Activated T-helper 9 cell treated with anti-CD3 and anti-CD28 coated beads, Interleukin-2, amount 50 U/mL, for 16 hours (primary cell): ENCODE measurements at regions not wholly inside any gene's neighbourhood (a gene's known extent, or its start where the extent isn't known, plus 50 kb on each side); places are given as distances from the start of the nearest gene placed in this dataset.
A peak's percentile ranks its signal among the peaks of the same experiment; 100 is the strongest.
"Not testable (repeated sequence)": the region's sequence is repeated elsewhere in the genome, so short reads cannot be mapped to it uniquely, and the experiment has no call there.

Experiments used
- DNase-seq: peaks from one replicate; pipeline ENCODE4 v3.0.0-alpha.2; 2020; ENCODE audit warnings: low read depth

GRCh38 chr22:22946131-22946530 lies 58.5 kb downstream of the IGLL5 start:
- no peak for DNase-seq

GRCh38 chr22:22948651-22949571 lies 61.3 kb downstream of the IGLL5 start:
- DNase-seq, result no peak

- no peak for DNase-seq
These were observed 62.3 kb downstream of the IGLL5 start for GRCh38 chr22:22949953-22950352.

GRCh38 chr22:22951035-22951434 lies 63.4 kb downstream of the IGLL5 start:
- DNase-seq, result no peak

- DNase-seq, result no peak
These were observed 65.1 kb downstream of the IGLL5 start for GRCh38 chr22:22952531-22953280.

- no peak for DNase-seq
These were observed 66.2 kb downstream of the IGLL5 start for GRCh38 chr22:22953791-22954190.

- no peak for DNase-seq
These were observed 67.0 kb downstream of the IGLL5 start for GRCh38 chr22:22954656-22955055.

GRCh38 chr22:22955276-22955798 lies 67.7 kb downstream of the IGLL5 start:
- DNase-seq, result no peak

GRCh38 chr22:22955866-22956535 lies 68.4 kb downstream of the IGLL5 start:
- peak; percentile 28 for DNase-seq

GRCh38 chr22:22957090-22957489 lies 69.5 kb downstream of the IGLL5 start:
- DNase-seq, result no peak

GRCh38 chr22:22958621-22959020 lies 71.0 kb downstream of the IGLL5 start:
- DNase-seq, result no peak

- DNase-seq, result peak; percentile 49
These were observed 71.7 kb downstream of the IGLL5 start for GRCh38 chr22:22959147-22959827.

- DNase-seq, result no peak
These were observed 72.7 kb downstream of the IGLL5 start for GRCh38 chr22:22960307-22960706.

- DNase-seq, result no peak
These were observed 74.0 kb downstream of the IGLL5 start for GRCh38 chr22:22961574-22961973.

GRCh38 chr22:22968366-22968765 lies 80.8 kb downstream of the IGLL5 start:
- no peak for DNase-seq

- DNase-seq, result not testable (repeated sequence)
These were observed 85.0 kb downstream of the IGLL5 start for GRCh38 chr22:22972605-22973004.

- no peak for DNase-seq
These were observed 85.7 kb downstream of the IGLL5 start for GRCh38 chr22:22973336-22973735.

GRCh38 chr22:22974156-22974555 lies 86.5 kb downstream of the IGLL5 start:
- no peak for DNase-seq

- no peak for DNase-seq
These were observed 87.4 kb downstream of the IGLL5 start for GRCh38 chr22:22974795-22975580.

- DNase-seq, result no peak
These were observed 88.7 kb downstream of the IGLL5 start for GRCh38 chr22:22976033-22976922.
